Endodermal cell (in vitro differentiated cells): ENCODE measurements at regions not wholly inside any gene's neighbourhood (a gene's known extent, or its start where the extent isn't known, plus 50 kb on each side); places are given as distances from the start of the nearest gene placed in this dataset.

Experiments used
- DNase-seq: peaks from one replicate; pipeline ENCODE4 v3.0.0-alpha.2; 2017
- H3K27ac ChIP-seq: 2 replicates; pipeline ENCODE4 v1.5.1; 2013; ENCODE audit warnings: mild to moderate bottlenecking, low read depth, low read length, moderate library complexity
- H3K27me3 ChIP-seq: 2 replicates; pipeline ENCODE4 v1.6.1; 2013; ENCODE audit warnings: mild to moderate bottlenecking, low read length, moderate library complexity; ENCODE audit not compliant: insufficient read depth, control insufficient read depth, poor library complexity, severe bottlenecking
- H3K36me3 ChIP-seq: 2 replicates; pipeline ENCODE4 v1.7.0; 2013; ENCODE audit warnings: mild to moderate bottlenecking, low read length, moderate library complexity; ENCODE audit not compliant: control insufficient read depth, insufficient read depth
- H3K4me1 ChIP-seq: one replicate; pipeline ENCODE4 v1.7.0; 2013; ENCODE audit warnings: low read length; ENCODE audit not compliant: control insufficient read depth, insufficient read depth
- H3K4me3 ChIP-seq: 2 replicates; pipeline ENCODE4 v1.5.1; 2013; ENCODE audit warnings: mild to moderate bottlenecking, low read length, moderate library complexity
- H3K9ac ChIP-seq: 2 replicates; pipeline ENCODE4 v1.6.1; 2013; ENCODE audit warnings: mild to moderate bottlenecking, low read length, moderate library complexity; ENCODE audit not compliant: poor library complexity, severe bottlenecking; ENCODE audit errors: extremely low read depth
- H3K9me3 ChIP-seq: 2 replicates; pipeline ENCODE4 v1.6.1; 2013; ENCODE audit warnings: mild to moderate bottlenecking, low read length, moderate library complexity; ENCODE audit not compliant: control insufficient read depth
- H3K27ac Mint-ChIP-seq: 2 replicates; pipeline ENCODE4 v1.8.0; 2020; ENCODE audit warnings: mixed read lengths
- H3K27me3 Mint-ChIP-seq: 2 replicates; pipeline ENCODE4 v1.8.0; 2021; ENCODE audit warnings: mild to moderate bottlenecking, mixed read lengths; ENCODE audit not compliant: insufficient read depth
- H3K36me3 Mint-ChIP-seq: 2 replicates; pipeline ENCODE4 v1.8.0; 2020; ENCODE audit warnings: low read depth, mixed read lengths
- H3K4me1 Mint-ChIP-seq: 2 replicates; pipeline ENCODE4 v1.8.0; 2020; ENCODE audit warnings: mixed read lengths
- H3K4me3 Mint-ChIP-seq: 2 replicates; pipeline ENCODE4 v1.8.0; 2020; ENCODE audit warnings: mild to moderate bottlenecking, moderate library complexity, mixed read lengths
- H3K9me3 Mint-ChIP-seq: 2 replicates; pipeline ENCODE4 v1.8.0; 2020; ENCODE audit warnings: mild to moderate bottlenecking, mixed read lengths
- WGBS, 2 experiments: methylation state at CpG; one replicate each; pipeline versions ENCODE4 v1.1.5 to v1.1.7; 2013; ENCODE audit warnings: missing lambda C conversion rate in 2 of 2, mixed read lengths in 1 of 2; ENCODE audit not compliant: insufficient coverage in 1 of 2, insufficient read length in 1 of 2; 5-methylcytosine and 5-hydroxymethylcytosine counted together
- TF ChIP-seq, protein P1 (sequence below): fragments of 200-600 bp; sonication (generic); conservative IDR thresholded peaks from 2 replicates; pipeline ENCODE4 v1.5.0; 2021; ENCODE audit warnings: antibody characterized with exemption, mild to moderate bottlenecking

DNA sequence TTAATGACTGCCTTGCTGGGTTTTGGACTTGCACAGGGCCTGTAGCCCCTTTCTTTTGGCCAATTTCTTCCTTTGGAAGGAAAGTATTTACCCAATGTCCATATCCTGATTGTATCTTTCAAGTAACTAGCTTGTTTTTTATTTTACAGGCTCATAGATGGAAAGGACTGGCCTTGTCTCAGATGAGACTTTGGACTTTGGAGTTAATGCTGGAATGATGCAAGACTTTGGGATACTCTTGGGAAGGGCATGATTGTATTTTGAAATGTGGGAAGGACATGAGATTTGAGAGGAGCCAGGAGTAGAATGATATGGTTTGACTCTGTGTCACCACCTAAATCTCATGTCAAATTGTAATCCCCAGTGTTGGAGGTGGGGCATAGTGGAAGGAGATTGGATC is 140.1 kb downstream of the C1orf94 start:
- Histone ChIP-seq H3K27me3 (no peaks in the 10 kb centered on the region), H3K4me3 (no peak overlapping the region), H3K9ac (no peak overlapping the region), H3K36me3 (no peaks in the 10 kb centered on the region), H3K9me3 (peaks cover 21% of the 10 kb centered on the region), H3K4me1 (no peaks in the 10 kb centered on the region), H3K27ac (no peak overlapping the region)
- H3K4me1 Mint-ChIP-seq: no peaks in the 10 kb centered on the region
- TF ChIP-seq, protein P1, sequence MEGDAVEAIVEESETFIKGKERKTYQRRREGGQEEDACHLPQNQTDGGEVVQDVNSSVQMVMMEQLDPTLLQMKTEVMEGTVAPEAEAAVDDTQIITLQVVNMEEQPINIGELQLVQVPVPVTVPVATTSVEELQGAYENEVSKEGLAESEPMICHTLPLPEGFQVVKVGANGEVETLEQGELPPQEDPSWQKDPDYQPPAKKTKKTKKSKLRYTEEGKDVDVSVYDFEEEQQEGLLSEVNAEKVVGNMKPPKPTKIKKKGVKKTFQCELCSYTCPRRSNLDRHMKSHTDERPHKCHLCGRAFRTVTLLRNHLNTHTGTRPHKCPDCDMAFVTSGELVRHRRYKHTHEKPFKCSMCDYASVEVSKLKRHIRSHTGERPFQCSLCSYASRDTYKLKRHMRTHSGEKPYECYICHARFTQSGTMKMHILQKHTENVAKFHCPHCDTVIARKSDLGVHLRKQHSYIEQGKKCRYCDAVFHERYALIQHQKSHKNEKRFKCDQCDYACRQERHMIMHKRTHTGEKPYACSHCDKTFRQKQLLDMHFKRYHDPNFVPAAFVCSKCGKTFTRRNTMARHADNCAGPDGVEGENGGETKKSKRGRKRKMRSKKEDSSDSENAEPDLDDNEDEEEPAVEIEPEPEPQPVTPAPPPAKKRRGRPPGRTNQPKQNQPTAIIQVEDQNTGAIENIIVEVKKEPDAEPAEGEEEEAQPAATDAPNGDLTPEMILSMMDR: no peak
- H3K4me3 Mint-ChIP-seq: no peak overlapping the region
- no peaks in the 10 kb centered on the region for H3K36me3 Mint-ChIP-seq
- H3K9me3 Mint-ChIP-seq: peaks cover 28% of the 10 kb centered on the region
- DNase-seq: no peak
- no peak overlapping the region for H3K27ac Mint-ChIP-seq
- peaks cover 7% of the 10 kb centered on the region for H3K27me3 Mint-ChIP-seq

- DNase-seq: no peak
- 90 to 100% methylated on average over 2 to 4 of the region's 4 CpGs for WGBS, 2 experiments
- Histone ChIP-seq H3K9me3 (peaks cover 21% of the 10 kb centered on the region), H3K4me1 (no peaks in the 10 kb centered on the region), H3K27me3 (no peaks in the 10 kb centered on the region), H3K9ac (no peak overlapping the region), H3K27ac (no peak overlapping the region), H3K4me3 (no peak overlapping the region), H3K36me3 (no peaks in the 10 kb centered on the region)
- TF ChIP-seq, protein P1: no peak
- Mint-ChIP-seq H3K27ac (no peak overlapping the region), H3K27me3 (peaks cover 15% of the 10 kb centered on the region), H3K9me3 (peaks cover 24% of the 10 kb centered on the region), H3K36me3 (no peaks in the 10 kb centered on the region), H3K4me1 (no peaks in the 10 kb centered on the region), H3K4me3 (no peak overlapping the region)
Observed at GRCh38 chr1:34319218-34319617, 142.5 kb downstream of the C1orf94 start.

DNA sequence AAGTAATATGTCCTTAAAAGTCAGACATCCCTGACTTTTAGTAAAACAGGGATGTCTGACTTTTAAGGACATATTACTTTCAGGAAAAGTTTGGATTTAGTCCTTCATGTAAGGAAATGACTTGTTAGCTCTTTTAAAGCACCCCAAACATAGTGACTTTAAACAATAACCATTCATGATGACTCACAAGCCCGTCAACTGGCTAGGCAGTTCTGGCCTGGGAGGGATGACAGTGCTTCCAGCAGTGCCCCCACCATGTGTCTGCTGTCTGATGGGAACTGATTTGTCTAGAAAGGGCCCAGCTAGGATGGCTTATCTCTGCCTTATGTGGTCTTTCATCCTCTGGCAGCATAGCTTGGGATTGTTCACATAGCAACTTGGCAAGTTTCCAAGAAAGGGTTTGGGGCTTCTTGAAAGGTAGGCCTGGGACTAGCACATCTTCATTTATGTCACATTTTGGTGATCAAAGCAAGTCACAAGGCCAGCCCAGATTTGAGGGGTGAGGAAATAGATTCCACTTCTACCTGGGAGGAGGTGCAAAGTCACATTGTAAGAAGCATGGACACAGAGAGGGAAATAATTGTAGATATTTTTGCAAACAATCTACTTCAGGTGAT is 143.5 kb downstream of the C1orf94 start:
- Mint-ChIP-seq H3K9me3 (peaks cover 23% of the 10 kb centered on the region), H3K27me3 (peaks cover 15% of the 10 kb centered on the region), H3K4me1 (no peaks in the 10 kb centered on the region), H3K4me3 (no peak overlapping the region), H3K27ac (no peak overlapping the region), H3K36me3 (no peaks in the 10 kb centered on the region)
- no peaks in the 10 kb centered on the region for H3K36me3 ChIP-seq
- no peak overlapping the region for H3K4me3 ChIP-seq
- H3K9me3 ChIP-seq: peaks cover 17% of the 10 kb centered on the region
- no peaks in the 10 kb centered on the region for H3K4me1 ChIP-seq
- no peak overlapping the region for H3K27ac ChIP-seq
- H3K27me3 ChIP-seq: no peaks in the 10 kb centered on the region
- no peak for DNase-seq
- WGBS, 2 experiments: 69% methylated on average over 1 of the region's 1 CpG; no CpG with 5 or more reads in 1 of the 2 experiments
- TF ChIP-seq, protein P1: no peak
- no peak overlapping the region for H3K9ac ChIP-seq
